Activated CD4-positive, alpha-beta T cell treated with anti-CD3 and anti-CD28 coated beads, Interleukin-2, amount 10 ng/mL, durations not matched to agents 24 days and 14 days (primary cell): ENCODE measurements at regions not wholly inside any gene's neighbourhood (a gene's known extent, or its start where the extent isn't known, plus 50 kb on each side); places are given as distances from the start of the nearest gene placed in this dataset.

Experiments
- DNase-seq: peaks from one replicate; pipeline ENCODE4 v3.0.0; 2022
- H3K27ac Mint-ChIP-seq: one replicate; pipeline ENCODE4 v1.8.0; 2022; ENCODE audit warnings: mild to moderate bottlenecking, mixed read lengths
- H3K27me3 Mint-ChIP-seq: one replicate; pipeline ENCODE4 v1.8.0; 2022; ENCODE audit warnings: mixed read lengths
- H3K36me3 Mint-ChIP-seq: one replicate; pipeline ENCODE4 v1.8.0; 2022; ENCODE audit warnings: low read depth, mild to moderate bottlenecking, mixed read lengths
- H3K4me1 Mint-ChIP-seq: one replicate; pipeline ENCODE4 v1.8.0; 2021; ENCODE audit warnings: mixed read lengths
- H3K4me3 Mint-ChIP-seq: one replicate; pipeline ENCODE4 v1.8.0; 2022; ENCODE audit warnings: mild to moderate bottlenecking, moderate library complexity, mixed read lengths
- H3K9me3 Mint-ChIP-seq: one replicate; pipeline ENCODE4 v1.8.0; 2021; ENCODE audit warnings: mixed read lengths
- intact Hi-C: fragments of 100-400 bp; cut with micrococcal nuclease; formaldehyde crosslinking; loops from one replicate; pipeline ENCODE4 v1.15.1; 2023

DNA sequence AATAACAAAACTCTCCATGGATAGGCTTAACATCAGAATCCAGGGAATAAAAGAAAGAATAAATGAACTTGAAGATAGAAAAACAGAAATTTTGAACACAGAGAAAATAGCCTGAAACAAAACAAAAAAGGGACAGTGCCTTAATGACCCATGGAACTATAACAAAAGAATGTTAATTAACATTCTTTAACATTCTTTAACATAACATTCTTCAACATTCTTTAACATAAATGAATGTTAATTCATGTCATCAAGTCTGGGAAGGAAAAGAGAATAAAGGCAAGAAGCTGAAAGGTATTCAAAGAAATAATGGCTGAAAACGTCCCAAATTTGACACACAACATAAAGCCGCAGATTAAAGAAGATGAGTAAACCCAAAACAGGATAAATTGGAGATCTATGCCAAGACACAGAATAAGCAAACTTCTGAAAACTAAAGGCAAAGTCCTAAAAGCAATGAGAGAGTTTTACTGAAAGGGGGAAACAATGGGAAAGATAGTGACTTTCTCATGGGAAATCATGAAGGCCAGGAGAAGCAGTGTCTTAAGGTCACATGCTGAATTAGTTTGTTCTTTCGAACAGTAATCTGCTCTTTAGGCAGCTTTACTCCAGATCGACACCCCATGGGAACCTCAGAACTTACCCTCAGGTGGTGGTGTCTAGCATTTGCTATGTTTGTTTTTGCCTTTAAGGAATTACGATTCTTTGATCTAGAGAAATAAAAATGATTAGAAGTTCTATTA lies 483.0 kb downstream of the KDM4C start:
- H3K9me3 Mint-ChIP-seq: peaks cover 4% of the 10 kb centered on the region
- peaks cover 9% of the 10 kb centered on the region for H3K4me1 Mint-ChIP-seq
- no peaks in the 10 kb centered on the region for H3K36me3 Mint-ChIP-seq
- intact Hi-C loops: no loop called here
- peaks cover 12% of the 10 kb centered on the region for H3K27me3 Mint-ChIP-seq
- DNase-seq: no peak
- no peak overlapping the region for H3K4me3 Mint-ChIP-seq
- H3K27ac Mint-ChIP-seq: no peak overlapping the region

DNA sequence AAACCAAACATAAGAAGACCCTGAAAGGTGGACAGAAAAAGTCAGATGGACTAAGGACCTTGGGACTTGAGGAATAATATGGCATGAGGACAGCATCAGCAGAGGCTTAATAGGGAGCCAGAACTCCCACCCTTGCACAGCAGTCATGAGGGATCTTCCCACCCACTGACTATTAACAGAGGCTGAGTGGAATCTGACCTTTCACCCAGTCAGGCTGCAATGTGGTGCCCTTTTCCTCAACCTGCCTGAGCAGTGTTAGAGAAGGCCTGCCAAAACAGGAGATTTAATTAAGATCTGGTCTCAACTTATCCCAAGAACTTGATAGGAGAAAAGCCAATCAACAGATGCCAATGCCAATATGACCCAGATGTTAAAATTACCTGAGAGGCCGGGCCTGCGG lies 481.9 kb downstream of the KDM4C start:
- Mint-ChIP-seq H3K4me1 (peaks cover 9% of the 10 kb centered on the region), H3K36me3 (no peaks in the 10 kb centered on the region), H3K4me3 (no peak overlapping the region), H3K27ac (no peak overlapping the region), H3K27me3 (peaks cover 8% of the 10 kb centered on the region), H3K9me3 (peaks cover 4% of the 10 kb centered on the region)
- intact Hi-C loops: no loop called here
- no peak for DNase-seq

DNA sequence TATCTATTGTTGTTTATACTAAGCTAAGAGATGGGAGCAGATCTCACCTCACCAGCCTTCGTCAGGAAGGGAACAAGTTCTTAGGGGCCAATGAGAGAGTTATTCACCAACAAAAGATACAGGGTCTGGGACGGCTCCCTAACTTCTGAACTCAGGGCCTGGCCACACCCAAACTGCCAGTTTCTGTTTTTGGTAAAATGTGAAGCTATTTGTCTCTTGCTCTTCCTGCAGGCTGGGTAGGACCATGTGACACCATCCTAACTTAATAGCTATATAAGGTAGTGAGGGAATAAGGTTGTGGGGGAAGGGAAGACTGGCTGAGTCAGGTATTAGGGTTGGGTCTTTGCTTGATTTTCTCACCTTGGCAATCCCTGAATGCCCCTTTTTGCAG lies 480.5 kb downstream of the KDM4C start:
- Mint-ChIP-seq H3K4me3 (no peak overlapping the region), H3K27ac (peak overlapping the region; percentile 10), H3K4me1 (peaks cover 9% of the 10 kb centered on the region), H3K9me3 (peaks cover 4% of the 10 kb centered on the region), H3K27me3 (peaks cover 7% of the 10 kb centered on the region), H3K36me3 (no peaks in the 10 kb centered on the region)
- intact Hi-C loops: no loop called here
- no peak for DNase-seq

DNA sequence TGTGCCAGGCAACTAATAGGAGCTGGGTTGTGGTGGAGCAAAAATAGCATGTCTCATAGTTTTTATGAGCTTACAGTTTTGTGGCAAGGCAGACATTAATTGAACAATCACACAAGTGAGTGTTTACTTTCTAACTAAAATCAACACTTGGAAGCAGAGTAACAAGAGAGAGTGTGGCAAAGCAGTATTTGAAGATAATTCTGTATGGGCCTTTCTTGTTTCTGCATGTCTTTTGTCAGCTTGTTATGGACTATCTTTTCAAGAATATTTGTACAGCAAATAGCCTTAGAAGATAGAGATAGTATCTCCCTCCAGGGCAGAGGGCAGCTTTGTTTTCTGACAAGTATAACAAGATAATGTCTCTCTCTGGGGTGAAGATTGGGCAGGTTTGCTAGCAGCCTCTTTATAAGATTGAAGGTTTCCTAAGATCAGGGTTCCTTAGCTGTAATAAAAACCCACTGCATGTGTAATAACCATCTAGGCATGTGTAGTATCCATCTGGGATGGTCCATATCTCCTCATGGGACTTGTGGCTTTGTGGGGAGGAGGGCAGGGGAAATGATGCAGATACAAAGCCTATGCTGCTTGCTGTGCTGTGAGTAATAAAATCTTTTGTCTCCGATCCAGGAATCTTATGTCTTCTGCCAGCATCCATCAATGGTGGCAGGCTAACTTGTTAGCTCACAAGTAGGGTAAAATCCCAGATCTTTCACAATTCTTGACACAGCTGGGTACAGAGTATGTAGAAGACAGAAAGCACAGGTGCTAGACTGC lies 479.9 kb downstream of the KDM4C start:
- peaks cover 8% of the 10 kb centered on the region for H3K27me3 Mint-ChIP-seq
- DNase-seq: no peak
- no peak overlapping the region for H3K4me3 Mint-ChIP-seq
- intact Hi-C loops: no loop called here
- H3K9me3 Mint-ChIP-seq: peaks cover 4% of the 10 kb centered on the region
- H3K4me1 Mint-ChIP-seq: peaks cover 9% of the 10 kb centered on the region
- H3K27ac Mint-ChIP-seq: peak overlapping the region; percentile 10
- no peaks in the 10 kb centered on the region for H3K36me3 Mint-ChIP-seq

DNA sequence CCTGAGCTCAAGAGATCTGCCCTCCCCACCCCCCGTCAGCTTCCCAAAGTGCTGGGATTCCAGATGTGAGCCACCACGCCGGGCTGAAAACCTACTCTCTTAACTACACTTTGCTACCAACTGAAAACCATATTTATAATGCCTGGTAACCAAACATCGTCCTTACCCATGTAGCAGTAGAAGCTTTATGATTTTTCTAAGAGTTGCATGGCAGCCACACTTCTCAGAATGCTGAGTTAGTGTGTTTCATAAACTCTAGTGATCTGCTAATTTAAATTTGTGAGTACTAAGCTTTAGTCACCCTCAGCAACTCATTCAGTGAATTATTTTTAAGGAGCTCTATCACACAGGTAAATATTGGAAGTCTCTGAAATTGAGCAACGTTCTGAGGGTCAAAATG lies 478.4 kb downstream of the KDM4C start:
- no peak overlapping the region for H3K27ac Mint-ChIP-seq
- no peak for DNase-seq
- peaks cover 4% of the 10 kb centered on the region for H3K9me3 Mint-ChIP-seq
- no peak overlapping the region for H3K4me3 Mint-ChIP-seq
- H3K27me3 Mint-ChIP-seq: peaks cover 9% of the 10 kb centered on the region
- intact Hi-C loops: no loop called here
- no peaks in the 10 kb centered on the region for H3K36me3 Mint-ChIP-seq
- H3K4me1 Mint-ChIP-seq: peaks cover 9% of the 10 kb centered on the region

DNA sequence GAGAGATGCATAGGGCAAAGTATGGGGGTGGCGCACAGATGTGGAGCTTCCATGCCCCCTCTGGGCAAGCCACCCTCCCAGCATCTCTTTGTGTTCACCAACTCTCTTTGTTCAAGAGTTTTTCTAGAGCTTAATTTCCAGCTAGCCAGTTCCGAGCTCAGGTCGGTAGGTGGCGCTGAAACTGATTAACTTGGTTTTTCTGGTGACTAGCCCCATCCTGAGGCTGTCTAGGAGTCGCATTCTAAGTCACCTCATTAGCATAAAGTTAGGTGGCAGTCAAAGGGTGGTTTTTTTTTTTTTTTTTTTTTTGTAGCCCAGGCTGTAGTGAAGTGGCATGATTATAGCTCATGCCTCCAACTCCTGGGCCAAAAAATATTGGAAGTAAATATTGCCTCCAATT lies 476.4 kb downstream of the KDM4C start:
- Mint-ChIP-seq H3K36me3 (no peaks in the 10 kb centered on the region), H3K4me3 (no peak overlapping the region), H3K9me3 (peaks cover 4% of the 10 kb centered on the region), H3K4me1 (peaks cover 9% of the 10 kb centered on the region), H3K27ac (no peak overlapping the region), H3K27me3 (peaks cover 17% of the 10 kb centered on the region)
- DNase-seq: peak; percentile 71
- intact Hi-C loops: no loop called here

DNA sequence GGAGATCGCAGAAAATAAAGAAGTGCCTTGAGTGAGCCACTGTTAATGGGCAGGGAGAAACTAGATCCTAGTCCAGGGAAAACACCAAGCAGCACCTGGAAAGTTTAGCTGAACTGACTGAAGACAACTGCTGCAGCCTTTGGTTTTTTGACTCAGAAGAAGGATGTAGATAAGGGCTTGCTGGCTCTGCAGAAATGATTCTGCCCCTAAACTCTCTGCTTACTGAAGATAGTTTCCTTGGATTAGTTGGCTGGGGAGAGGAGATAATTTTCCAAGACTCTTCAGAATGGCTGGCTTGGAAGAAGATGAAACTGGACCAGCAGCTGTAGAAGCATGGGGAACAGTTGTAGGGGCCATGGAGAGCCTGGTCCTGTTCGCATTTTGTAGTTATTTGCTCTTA lies 471.8 kb downstream of the KDM4C start:
- H3K36me3 Mint-ChIP-seq: no peaks in the 10 kb centered on the region
- H3K9me3 Mint-ChIP-seq: no peaks in the 10 kb centered on the region
- intact Hi-C loops: no loop called here
- peaks cover 12% of the 10 kb centered on the region for H3K4me1 Mint-ChIP-seq
- H3K4me3 Mint-ChIP-seq: no peak overlapping the region
- H3K27ac Mint-ChIP-seq: no peak overlapping the region
- peaks cover 22% of the 10 kb centered on the region for H3K27me3 Mint-ChIP-seq
- DNase-seq: no peak

DNA sequence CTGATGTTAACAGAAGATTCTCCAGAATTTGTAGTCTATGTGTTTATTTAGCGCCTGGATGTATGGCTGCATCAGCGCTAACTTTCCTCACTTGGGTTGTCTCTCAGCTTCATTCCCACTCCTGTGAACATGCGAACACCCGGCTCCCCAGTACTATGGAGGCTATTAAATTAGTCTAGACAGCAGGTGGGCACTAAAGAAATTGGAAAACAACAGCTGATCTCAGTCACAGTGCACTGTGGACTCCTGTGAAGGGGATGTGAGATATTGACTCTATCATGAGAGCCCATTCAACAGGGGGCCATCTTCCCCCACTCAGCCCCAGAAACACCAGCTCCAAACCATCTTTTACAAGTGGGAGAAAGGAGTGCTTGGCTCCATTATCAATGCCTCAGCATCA lies 471.0 kb downstream of the KDM4C start:
- H3K36me3 Mint-ChIP-seq: no peaks in the 10 kb centered on the region
- peaks cover 12% of the 10 kb centered on the region for H3K4me1 Mint-ChIP-seq
- no peak overlapping the region for H3K27ac Mint-ChIP-seq
- intact Hi-C loops: no loop called here
- H3K9me3 Mint-ChIP-seq: no peaks in the 10 kb centered on the region
- DNase-seq: no peak
- peaks cover 27% of the 10 kb centered on the region for H3K27me3 Mint-ChIP-seq
- no peak overlapping the region for H3K4me3 Mint-ChIP-seq

DNA sequence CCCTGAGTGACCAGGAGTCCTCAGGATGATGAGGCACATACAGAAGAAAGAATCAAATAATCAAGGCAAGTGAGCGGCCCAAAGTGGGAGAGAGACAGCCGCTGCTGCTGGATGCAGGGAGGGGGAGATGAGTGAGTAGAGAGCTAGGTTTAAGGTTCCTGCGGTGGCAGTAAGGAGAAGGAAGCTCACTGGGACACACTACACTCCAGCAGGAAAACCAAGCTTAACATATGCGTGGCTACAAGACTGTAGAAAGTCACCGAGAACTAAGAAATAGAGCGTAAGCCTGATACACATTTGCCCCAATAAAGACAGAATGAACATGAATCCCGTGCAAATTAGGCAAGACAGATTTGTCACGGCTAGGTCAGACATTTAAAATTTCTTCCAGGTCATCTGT lies 470.2 kb downstream of the KDM4C start:
- Mint-ChIP-seq H3K4me3 (no peak overlapping the region), H3K36me3 (no peaks in the 10 kb centered on the region), H3K4me1 (peaks cover 12% of the 10 kb centered on the region), H3K27me3 (peaks cover 31% of the 10 kb centered on the region), H3K27ac (no peak overlapping the region), H3K9me3 (no peaks in the 10 kb centered on the region)
- DNase-seq: no peak
- intact Hi-C loops: no loop called here

DNA sequence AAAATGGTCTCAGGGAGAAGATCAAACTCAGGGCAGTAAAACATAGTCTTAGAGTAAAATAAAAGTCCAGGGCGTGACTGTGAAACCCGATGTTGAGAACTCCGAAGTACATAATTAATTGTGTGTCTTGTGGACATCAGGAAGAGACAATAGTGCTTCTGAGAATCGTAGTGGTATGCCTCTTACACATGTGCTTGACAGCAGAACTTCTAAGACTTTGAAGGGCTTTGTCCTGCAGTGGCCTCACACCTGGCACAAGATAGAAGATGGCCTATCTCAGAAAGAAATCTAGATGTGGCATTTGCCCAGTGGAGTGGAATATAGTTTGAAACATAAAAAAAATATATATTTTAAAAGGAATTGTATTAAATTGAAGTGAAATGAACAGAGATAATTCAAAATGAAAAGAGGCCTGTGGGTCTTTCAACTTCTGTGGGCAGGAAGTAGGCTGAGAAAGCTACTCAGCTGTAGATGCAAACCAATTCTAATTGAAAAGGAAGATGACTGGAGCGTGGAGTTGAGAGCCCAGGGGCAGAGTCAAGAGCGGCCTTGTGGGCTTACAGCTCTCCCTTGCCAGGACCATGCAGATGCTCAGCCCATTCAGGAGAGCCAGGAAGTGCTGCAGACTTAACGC lies 468.4 kb downstream of the KDM4C start:
- H3K4me3 Mint-ChIP-seq: no peak overlapping the region
- H3K36me3 Mint-ChIP-seq: no peaks in the 10 kb centered on the region
- H3K27me3 Mint-ChIP-seq: peaks cover 35% of the 10 kb centered on the region
- H3K4me1 Mint-ChIP-seq: peaks cover 12% of the 10 kb centered on the region
- intact Hi-C loops: no loop called here
- H3K9me3 Mint-ChIP-seq: peaks cover 4% of the 10 kb centered on the region
- no peak overlapping the region for H3K27ac Mint-ChIP-seq
- no peak for DNase-seq
